Gastrocnemius medialis (tissue), 4 donors: ENCODE measurements at regions not wholly inside any gene's neighbourhood (a gene's known extent, or its start where the extent isn't known, plus 50 kb on each side); places are given as distances from the start of the nearest gene placed in this dataset.

Experiments
- ATAC-seq, 2 donors: fragments of 150-250 bp; one replicate each; pipeline ENCODE4 v1.9.1; 2016
- DNase-seq, 2 donors: peaks; one replicate each; pipeline ENCODE4 v3.0.0-alpha.2; 2019
- H3K27ac ChIP-seq, 4 donors: fragments of 200-600 bp; sonication (generic); 1 replicate in 1 of 4; 2 replicates in 3 of 4; pipeline ENCODE4 v1.5.1; 2016 to 2018; ENCODE audit warnings: mild to moderate bottlenecking in 2 of 4, moderate library complexity in 1 of 4
- H3K27me3 ChIP-seq, 3 donors: fragments of 200-600 bp; sonication (generic) in 2 of 3; 1 replicate in 1 of 3; 2 replicates in 2 of 3; pipeline versions ENCODE4 v1.5.1 to v1.6.0; 2016 to 2019; ENCODE audit warnings: mild to moderate bottlenecking in 1 of 3, moderate library complexity in 1 of 3
- H3K36me3 ChIP-seq, 2 donors: fragments of 200-600 bp; sonication (generic) in 1 of 2; one replicate each; pipeline ENCODE4 v1.5.1; 2017 to 2018
- H3K4me1 ChIP-seq, 2 donors: fragments of 200-600 bp; sonication (generic) in 1 of 2; one replicate each; pipeline ENCODE4 v1.5.1; 2016 to 2017; ENCODE audit warnings: mild to moderate bottlenecking in 2 of 2
- H3K4me3 ChIP-seq, 4 donors: fragments of 200-600 bp; sonication (generic) in 3 of 4; 1 replicate in 1 of 4; 2 replicates in 3 of 4; pipeline ENCODE4 v1.5.1; 2016 to 2019; ENCODE audit warnings: mild to moderate bottlenecking in 2 of 4
- H3K9me3 ChIP-seq, 3 donors: fragments of 200-600 bp; sonication (generic) in 2 of 3; 1 replicate in 1 of 3; 2 replicates in 2 of 3; pipeline ENCODE4 v1.5.1; 2016 to 2019
- POLR2A ChIP-seq, 2 donors: fragments of 450-650 bp; IDR thresholded peaks; one replicate each; pipeline ENCODE4 v1.6.1; 2017; ENCODE audit warnings: antibody characterized with exemption in 2 of 2, mild to moderate bottlenecking in 2 of 2, moderate library complexity in 2 of 2
- in situ Hi-C, 4 donors: fragments of 200-750 bp; cut with MboI; loops; one replicate each; pipeline versions ENCODE4 v1.15.0 to v1.8.0; 2017; ENCODE audit warnings: low sequenced_read_pairs in 4 of 4
- intact Hi-C: fragments of 100-400 bp; cut with DNase I; formaldehyde crosslinking; loops from one replicate; pipeline ENCODE4 v1.15.1; 2023; ENCODE audit warnings: low total_unique reads
- TF ChIP-seq, protein P1 (sequence below), 5 experiments: fragments of 450-650 bp in 3 of 5; fragments of 200-600 bp in 2 of 5; sonication (generic) in 2 of 5; IDR thresholded peaks in 4 of 5; conservative IDR thresholded peaks in 1 of 5; 1 replicate in 4 of 5; 2 replicates in 1 of 5; pipeline ENCODE4 v1.5.1; 2016 to 2019; ENCODE audit warnings: antibody characterized with exemption in 5 of 5, mild to moderate bottlenecking in 3 of 5, moderate library complexity in 3 of 5

GRCh38 chr18:40450751-40451150 is 1504.3 kb upstream of the PIK3C3 start:
- Histone ChIP-seq H3K9me3 (no peaks in the 10 kb centered on the region), H3K27me3 (no peaks in the 10 kb centered on the region), H3K36me3 (no peaks in the 10 kb centered on the region), H3K4me1 (no peaks in the 10 kb centered on the region), H3K4me3 (no peak overlapping the region), H3K27ac (no peak overlapping the region)
- TF ChIP-seq POLR2A (IDR thresholded peaks at IDR 0.05) = no peak
- TF ChIP-seq, protein P1, sequence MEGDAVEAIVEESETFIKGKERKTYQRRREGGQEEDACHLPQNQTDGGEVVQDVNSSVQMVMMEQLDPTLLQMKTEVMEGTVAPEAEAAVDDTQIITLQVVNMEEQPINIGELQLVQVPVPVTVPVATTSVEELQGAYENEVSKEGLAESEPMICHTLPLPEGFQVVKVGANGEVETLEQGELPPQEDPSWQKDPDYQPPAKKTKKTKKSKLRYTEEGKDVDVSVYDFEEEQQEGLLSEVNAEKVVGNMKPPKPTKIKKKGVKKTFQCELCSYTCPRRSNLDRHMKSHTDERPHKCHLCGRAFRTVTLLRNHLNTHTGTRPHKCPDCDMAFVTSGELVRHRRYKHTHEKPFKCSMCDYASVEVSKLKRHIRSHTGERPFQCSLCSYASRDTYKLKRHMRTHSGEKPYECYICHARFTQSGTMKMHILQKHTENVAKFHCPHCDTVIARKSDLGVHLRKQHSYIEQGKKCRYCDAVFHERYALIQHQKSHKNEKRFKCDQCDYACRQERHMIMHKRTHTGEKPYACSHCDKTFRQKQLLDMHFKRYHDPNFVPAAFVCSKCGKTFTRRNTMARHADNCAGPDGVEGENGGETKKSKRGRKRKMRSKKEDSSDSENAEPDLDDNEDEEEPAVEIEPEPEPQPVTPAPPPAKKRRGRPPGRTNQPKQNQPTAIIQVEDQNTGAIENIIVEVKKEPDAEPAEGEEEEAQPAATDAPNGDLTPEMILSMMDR (IDR thresholded peaks at IDR 0.05 in 4 of 5, conservative IDR thresholded peaks at IDR 0.05 in 1 of 5) = no peak
- intact Hi-C loops (no loop called here), in situ Hi-C loops (no loop called here)
- no peak for ATAC-seq
- DNase-seq = no peak

DNA sequence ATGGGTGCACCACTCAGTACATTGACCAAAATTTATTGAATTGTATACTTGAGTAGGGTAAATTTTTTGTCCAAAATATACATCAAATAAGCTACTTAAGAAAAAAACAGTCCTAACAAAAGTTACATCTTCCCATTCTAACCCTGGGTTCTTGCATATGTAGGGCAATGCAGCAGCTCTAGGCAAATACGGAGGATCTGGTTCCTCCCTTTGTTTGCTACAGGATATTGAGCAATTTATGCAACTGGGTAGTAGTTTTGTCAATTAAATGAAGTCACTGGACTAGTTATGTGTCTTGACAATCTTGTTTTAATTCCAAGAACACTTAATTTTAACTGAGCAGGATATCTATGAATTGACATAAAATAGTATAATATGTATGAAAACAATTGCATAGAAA is 1507.2 kb upstream of the PIK3C3 start:
- H3K4me1 ChIP-seq = no peaks in the 10 kb centered on the region
- ATAC-seq = no peak
- no peaks in the 10 kb centered on the region for H3K9me3 ChIP-seq
- H3K4me3 ChIP-seq = no peak overlapping the region
- no peaks in the 10 kb centered on the region for H3K27me3 ChIP-seq
- H3K36me3 ChIP-seq = no peaks in the 10 kb centered on the region
- TF ChIP-seq, protein P1 (IDR thresholded peaks at IDR 0.05 in 4 of 5, conservative IDR thresholded peaks at IDR 0.05 in 1 of 5) = no peak
- no peak for TF ChIP-seq POLR2A (IDR thresholded peaks at IDR 0.05)
- in situ Hi-C loops (no loop called here), intact Hi-C loops (no loop called here)
- no peak overlapping the region for H3K27ac ChIP-seq
- DNase-seq = no peak

GRCh38 chr18:40440088-40440487 is 1514.9 kb upstream of the PIK3C3 start:
- no peaks in the 10 kb centered on the region for H3K4me1 ChIP-seq
- intact Hi-C loops (no loop called here), in situ Hi-C loops (no loop called here)
- H3K27me3 ChIP-seq = no peaks in the 10 kb centered on the region
- DNase-seq (no peak), ATAC-seq (no peak)
- H3K4me3 ChIP-seq = no peak overlapping the region
- no peaks in the 10 kb centered on the region for H3K36me3 ChIP-seq
- H3K9me3 ChIP-seq = no peaks in the 10 kb centered on the region
- TF ChIP-seq POLR2A (IDR thresholded peaks at IDR 0.05) = no peak
- TF ChIP-seq, protein P1 (IDR thresholded peaks at IDR 0.05 in 4 of 5, conservative IDR thresholded peaks at IDR 0.05 in 1 of 5) = no peak
- H3K27ac ChIP-seq = no peak overlapping the region

- DNase-seq (no peak), ATAC-seq (no peak)
- Histone ChIP-seq H3K27me3 (no peaks in the 10 kb centered on the region), H3K4me1 (no peaks in the 10 kb centered on the region), H3K27ac (no peak overlapping the region), H3K36me3 (no peaks in the 10 kb centered on the region), H3K9me3 (no peaks in the 10 kb centered on the region), H3K4me3 (no peak overlapping the region)
- TF ChIP-seq, protein P1 (IDR thresholded peaks at IDR 0.05 in 4 of 5, conservative IDR thresholded peaks at IDR 0.05 in 1 of 5) = no peak
- TF ChIP-seq POLR2A (IDR thresholded peaks at IDR 0.05) = no peak
- intact Hi-C loops (no loop called here), in situ Hi-C loops (no loop called here)
Observed at GRCh38 chr18:40437517-40437916, 1517.5 kb upstream of the PIK3C3 start.
